Activated naive CD4-positive, alpha-beta T cell treated with anti-CD3 and anti-CD28 coated beads, Interleukin-2, amount 50 U/mL, for 72 hours (primary cell): ENCODE measurements at regions not wholly inside any gene's neighbourhood (a gene's known extent, or its start where the extent isn't known, plus 50 kb on each side); places are given as distances from the start of the nearest gene placed in this dataset.
A peak's percentile ranks its signal among the peaks of the same experiment; 100 is the strongest.
"Not testable (repeated sequence)": the region's sequence is repeated elsewhere in the genome, so short reads cannot be mapped to it uniquely, and the experiment has no call there.

Source experiments
- ATAC-seq, 2 donors: fragments of 150-1000 bp; cut with Tn5 transposase; 2 replicates each; pipeline ENCODE4 v1.10.0; 2021; ENCODE audit warnings: mild to moderate bottlenecking in 2 of 2, moderate library complexity in 2 of 2
- DNase-seq, 2 donors: peaks; one replicate each; pipeline ENCODE4 v3.0.0; 2021 to 2022; ENCODE audit warnings: low spot score in 2 of 2
- H3K27ac Mint-ChIP-seq, 2 donors: one replicate each; pipeline ENCODE4 v1.8.0; 2022; ENCODE audit warnings: mild to moderate bottlenecking in 2 of 2, mixed read lengths in 2 of 2
- H3K36me3 Mint-ChIP-seq, 2 donors: one replicate each; pipeline ENCODE4 v1.8.0; 2022; ENCODE audit warnings: mixed read lengths in 2 of 2
- H3K9me3 Mint-ChIP-seq, 2 donors: one replicate each; pipeline ENCODE4 v1.8.0; 2022; ENCODE audit warnings: mixed read lengths in 2 of 2

DNA sequence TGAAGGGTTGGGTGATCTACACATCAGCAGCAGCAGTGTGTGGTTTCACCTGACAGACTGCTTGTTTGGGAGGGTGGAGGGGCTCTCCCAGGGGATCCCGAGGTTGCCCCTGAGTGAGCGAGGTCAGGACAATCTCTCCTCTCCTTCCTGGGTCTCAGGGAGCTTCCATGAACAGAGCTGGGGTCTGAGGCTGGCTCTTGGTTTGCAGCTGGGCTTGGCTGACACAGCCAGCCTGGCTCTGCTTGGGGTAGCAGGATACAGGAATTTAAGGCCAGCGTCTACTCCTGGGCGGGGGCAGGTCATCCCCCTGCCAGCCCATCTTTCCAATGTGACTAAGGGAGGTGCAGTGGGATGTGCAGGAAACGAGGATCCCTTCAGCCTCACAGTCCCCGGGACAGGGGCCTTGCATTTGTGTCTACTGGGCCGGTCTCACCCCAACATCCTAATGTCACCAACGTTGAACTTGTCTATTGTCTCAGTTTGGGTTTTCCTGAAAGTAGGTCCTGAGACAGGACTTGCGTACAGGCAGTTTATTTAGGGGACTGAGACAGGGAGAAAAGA, 262.6 kb upstream of the HDAC4 start:
- DNase-seq (no peak), ATAC-seq (no peak)
- no peaks in the 10 kb centered on the region for H3K36me3 Mint-ChIP-seq
- no peaks in the 10 kb centered on the region for H3K9me3 Mint-ChIP-seq
- H3K27ac Mint-ChIP-seq, result no peak overlapping the region

DNA sequence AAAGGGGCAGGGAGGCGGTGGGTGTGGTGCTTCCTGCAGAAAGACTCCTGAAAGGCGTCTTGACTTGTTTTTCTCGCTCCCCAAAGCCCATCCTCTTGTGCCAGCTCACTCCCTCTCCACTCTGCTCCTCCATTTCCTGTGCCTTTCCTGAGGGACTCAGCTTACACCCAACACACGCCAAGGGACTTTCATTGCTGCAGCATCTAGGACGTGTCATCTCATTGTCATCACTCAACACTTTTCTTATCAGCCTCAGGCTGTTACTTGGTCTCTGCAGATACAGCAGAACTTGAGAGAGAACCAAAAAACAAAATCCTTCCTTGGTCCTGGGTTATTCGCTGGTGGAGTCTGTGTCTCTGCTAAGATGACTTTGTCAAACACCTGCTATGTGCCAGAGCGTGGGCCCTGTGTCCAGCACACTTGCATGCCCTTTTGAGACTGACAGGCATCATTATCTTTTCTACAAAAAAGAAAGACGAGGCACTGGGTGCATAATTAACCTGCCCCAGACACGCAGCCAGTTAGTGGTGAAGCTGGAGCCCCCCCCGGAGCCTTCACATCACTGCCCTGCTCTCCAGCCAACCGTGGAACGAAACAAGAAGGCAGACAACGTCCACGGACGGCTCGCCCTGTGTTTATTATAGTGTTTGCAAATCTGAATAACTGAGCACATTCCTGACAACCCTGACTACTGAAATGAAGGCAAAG, 261.7 kb upstream of the HDAC4 start:
- no peaks in the 10 kb centered on the region for H3K9me3 Mint-ChIP-seq
- DNase-seq (no peak), ATAC-seq (no peak)
- no peaks in the 10 kb centered on the region for H3K36me3 Mint-ChIP-seq
- H3K27ac Mint-ChIP-seq, result no peak overlapping the region

DNA sequence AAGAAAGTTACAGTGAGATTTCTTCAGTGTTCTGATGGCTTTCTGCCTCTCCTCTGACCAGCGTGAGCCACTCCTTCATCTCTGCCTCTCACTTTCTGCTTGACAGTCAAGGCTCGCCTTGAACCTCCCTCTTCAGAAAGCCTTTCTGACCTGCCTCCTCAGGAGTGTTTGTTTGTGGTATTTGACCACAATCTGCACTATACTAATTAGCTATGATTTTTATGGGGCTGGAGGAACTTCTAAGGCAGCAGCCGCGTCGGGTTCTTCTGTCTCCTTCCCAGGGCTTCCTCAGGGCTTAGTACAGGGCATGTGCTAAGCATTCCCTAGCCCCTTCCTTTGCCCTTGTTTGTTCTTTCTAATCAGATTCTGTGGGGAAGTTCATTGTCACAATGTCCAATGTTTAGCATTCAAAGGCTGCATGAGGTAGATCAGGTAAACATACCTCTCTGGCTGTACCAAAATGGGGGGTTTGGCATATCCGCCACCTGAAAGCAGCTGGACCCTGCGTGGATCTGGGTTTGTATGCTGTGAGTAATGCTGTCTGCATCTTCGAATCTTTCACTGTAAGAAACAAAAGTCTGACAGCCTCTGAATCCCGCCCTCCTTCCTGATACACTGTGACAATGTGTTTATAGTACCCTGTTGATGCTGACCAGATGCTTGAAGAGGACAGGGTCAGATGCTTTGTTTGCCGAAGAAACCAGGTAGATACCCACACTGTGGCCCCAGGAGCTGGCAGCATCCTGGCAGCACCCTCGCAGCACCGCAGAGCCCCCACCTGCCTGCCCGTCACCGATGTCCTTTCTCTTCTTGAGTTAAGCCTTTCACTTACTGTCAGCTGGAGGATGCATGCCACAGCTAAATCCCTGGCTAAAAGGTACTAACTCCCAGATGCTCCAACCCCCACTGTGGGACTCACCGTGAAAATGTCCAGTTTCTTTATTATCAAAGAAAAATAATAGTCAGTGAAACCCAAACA, 260.8 kb upstream of the HDAC4 start:
- no peaks in the 10 kb centered on the region for H3K36me3 Mint-ChIP-seq
- ATAC-seq (no peak), DNase-seq (no peak)
- H3K27ac Mint-ChIP-seq, result no peak overlapping the region
- no peaks in the 10 kb centered on the region for H3K9me3 Mint-ChIP-seq

DNA sequence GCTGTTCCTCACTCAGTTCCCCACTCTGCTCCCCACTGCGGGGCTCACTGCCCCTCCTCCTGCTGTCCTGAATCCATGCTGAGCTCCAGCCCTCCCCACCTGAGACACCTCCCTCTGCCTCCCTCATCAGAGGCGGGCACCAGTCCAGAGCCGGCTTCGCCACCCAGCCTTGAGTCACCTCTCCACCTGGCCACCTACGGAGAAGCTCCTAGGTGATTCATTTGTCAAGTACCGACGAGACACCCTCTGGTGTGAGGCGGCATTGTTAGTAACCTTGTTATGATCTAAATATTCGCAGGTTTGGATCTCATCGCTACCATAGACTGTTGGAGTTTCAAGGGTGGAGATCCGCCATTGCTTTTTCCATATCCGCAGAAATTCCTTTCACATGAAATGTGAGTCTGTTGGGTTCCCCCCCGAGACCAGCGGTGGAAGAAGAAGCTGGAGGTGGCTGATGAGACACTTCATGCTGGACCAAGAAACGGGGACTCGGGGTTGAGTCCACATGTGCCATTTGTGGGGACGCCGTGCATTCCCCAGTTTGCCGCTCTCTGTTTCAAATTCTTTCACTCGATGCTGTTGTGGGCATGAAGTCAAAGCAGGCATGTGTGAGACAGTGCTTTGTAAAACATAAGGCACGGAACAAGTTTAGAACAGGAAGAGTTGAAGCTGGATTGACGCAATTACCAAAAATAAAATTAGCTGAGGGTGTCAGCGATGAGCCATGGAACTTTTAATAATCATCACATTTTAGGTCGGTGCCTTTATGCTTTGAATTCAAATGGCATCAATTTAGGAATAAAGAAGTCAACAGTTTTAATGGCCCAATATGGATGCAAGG, 259.8 kb upstream of the HDAC4 start:
- no peak overlapping the region for H3K27ac Mint-ChIP-seq
- H3K9me3 Mint-ChIP-seq, result no peaks in the 10 kb centered on the region
- DNase-seq (no peak), ATAC-seq (no peak)
- no peaks in the 10 kb centered on the region for H3K36me3 Mint-ChIP-seq

DNA sequence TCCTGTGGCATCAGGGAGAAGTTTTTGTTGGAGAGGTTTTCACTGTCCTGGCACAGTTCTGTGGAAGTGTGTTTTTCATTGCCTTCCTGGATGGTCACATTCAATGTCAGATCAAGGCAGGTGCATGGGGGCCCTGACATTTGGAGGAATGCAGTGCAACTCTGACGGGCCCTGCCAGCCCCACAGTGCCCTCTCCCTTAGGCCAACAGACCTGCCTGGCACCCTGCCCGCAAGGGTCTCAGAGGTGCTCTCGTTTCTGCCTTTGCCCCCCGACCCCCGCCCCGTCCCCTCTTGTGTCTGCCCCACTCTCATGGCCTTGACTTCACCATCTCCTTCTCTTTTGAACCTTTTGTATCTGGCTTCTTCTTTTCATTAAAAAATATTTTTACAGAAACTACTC, 257.2 kb upstream of the HDAC4 start:
- no peak for ATAC-seq
- DNase-seq, result no peak
- no peak overlapping the region for H3K27ac Mint-ChIP-seq
- no peaks in the 10 kb centered on the region for H3K36me3 Mint-ChIP-seq
- H3K9me3 Mint-ChIP-seq, result no peaks in the 10 kb centered on the region

DNA sequence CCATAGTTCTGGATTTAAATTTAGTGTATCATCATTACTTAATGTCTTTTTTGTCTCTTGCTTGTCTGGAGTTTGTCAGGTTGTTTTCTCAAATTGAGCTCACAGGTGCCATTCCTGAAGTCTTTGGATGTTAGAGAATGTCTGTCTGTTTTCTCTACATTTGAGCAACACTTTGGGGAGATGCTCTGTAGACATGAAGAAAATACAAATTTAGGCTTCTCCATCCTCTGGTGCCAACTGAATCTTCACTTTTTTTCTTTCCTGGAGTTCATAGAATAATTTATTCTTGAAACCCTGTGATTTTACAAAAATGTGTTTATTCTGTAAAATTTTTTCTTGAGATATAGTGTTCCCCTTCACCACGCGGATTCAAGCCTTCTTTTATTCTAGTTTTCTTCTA, 256.4 kb upstream of the HDAC4 start:
- no peak overlapping the region for H3K27ac Mint-ChIP-seq
- DNase-seq (no peak), ATAC-seq (no peak)
- no peaks in the 10 kb centered on the region for H3K9me3 Mint-ChIP-seq
- no peaks in the 10 kb centered on the region for H3K36me3 Mint-ChIP-seq

DNA sequence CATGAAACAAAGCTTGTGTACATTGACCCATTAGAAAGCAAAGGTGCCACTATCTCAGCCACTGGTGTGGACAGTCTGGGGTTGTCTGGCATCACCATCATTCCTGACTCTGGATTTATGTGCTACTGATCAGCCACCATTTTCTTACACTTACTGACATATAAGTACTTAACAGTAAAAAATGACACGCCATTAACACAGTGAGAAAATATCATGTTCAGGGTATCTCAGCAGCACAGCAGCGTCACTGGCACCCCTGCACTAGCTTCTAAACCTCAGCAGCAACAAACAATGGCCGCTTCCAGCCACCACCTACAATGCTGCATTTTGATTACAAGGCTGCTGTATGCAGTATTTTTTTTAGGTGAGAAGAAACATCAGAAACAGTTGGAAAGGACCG, 253.4 kb upstream of the HDAC4 start:
- H3K36me3 Mint-ChIP-seq, result peaks cover 0 to under 1% of the 10 kb centered on the region in 2 donors
- H3K9me3 Mint-ChIP-seq, result peaks cover 2 to 3% of the 10 kb centered on the region in 2 donors
- ATAC-seq, result no peak
- DNase-seq, result no peak
- no peak overlapping the region for H3K27ac Mint-ChIP-seq

DNA sequence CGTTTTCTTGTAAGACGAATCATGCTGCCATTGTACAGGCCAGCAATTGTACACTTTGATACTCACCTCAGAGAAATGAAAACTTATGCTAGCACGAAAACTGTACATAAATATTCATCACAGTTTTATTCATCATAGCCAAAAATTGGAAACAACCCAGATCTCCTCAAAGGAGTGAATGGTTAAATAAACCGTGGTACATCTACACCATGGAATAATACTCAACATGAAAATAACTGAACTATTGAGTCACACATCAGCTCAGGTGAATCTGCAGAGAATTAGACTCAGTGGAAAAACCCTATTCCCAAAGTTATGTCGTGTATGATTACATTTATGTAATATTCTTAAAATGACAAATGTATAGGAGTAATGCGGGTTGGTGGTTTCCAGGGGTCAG, 251.0 kb upstream of the HDAC4 start:
- Mint-ChIP-seq H3K27ac (peak overlapping the region in 1 of 2 donors; percentile 23), H3K36me3 (peaks cover 0 to 8% of the 10 kb centered on the region in 2 donors), H3K9me3 (peaks cover 5 to 8% of the 10 kb centered on the region in 2 donors)
- DNase-seq (no peak), ATAC-seq (peak; percentile 29 to 81)

DNA sequence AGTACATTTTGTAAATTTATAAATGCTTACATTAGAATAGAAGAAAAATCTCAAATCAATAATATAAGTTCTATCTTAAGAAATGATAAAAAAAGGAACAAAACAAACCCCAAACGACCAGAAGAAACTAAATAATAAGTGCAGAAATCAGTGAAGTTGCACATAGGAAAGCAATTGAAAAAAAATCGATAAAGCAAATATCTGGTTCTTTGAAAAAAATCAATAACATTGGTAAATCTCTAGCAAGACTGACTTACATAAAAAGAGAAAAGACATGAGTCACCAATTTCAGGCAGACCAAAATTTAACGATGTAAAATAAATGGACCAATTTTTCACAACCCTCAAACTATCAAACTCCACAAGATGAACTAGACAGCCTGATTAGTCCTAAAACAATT, 249.9 kb upstream of the HDAC4 start:
- Mint-ChIP-seq H3K27ac (no peak overlapping the region), H3K36me3 (peaks cover 0 to 8% of the 10 kb centered on the region in 2 donors), H3K9me3 (peaks cover 5 to 8% of the 10 kb centered on the region in 2 donors)
- no peak for DNase-seq
- ATAC-seq, result no peak

DNA sequence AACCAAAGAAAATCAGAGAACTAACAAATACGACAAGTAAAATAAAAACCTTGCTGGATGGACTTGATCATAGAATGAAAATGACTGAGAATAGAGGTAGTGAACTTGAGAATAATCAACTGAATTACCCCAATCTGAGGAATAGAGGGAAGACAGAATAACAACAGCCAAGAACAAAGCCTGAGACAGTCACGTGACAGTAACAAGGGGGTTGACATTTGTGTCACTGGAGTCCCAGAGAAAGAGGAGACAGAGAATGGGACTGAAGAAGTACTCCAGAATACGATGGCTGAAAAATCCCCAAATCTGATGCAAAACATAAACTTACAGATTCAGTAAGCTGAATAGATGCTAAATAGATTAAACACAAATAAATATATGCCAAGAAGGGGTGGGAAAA, 248.5 kb upstream of the HDAC4 start:
- Mint-ChIP-seq H3K27ac (no peak overlapping the region), H3K9me3 (peaks cover 5 to 8% of the 10 kb centered on the region in 2 donors), H3K36me3 (peaks cover 0 to 8% of the 10 kb centered on the region in 2 donors)
- no peak for DNase-seq
- ATAC-seq, result no peak

DNA sequence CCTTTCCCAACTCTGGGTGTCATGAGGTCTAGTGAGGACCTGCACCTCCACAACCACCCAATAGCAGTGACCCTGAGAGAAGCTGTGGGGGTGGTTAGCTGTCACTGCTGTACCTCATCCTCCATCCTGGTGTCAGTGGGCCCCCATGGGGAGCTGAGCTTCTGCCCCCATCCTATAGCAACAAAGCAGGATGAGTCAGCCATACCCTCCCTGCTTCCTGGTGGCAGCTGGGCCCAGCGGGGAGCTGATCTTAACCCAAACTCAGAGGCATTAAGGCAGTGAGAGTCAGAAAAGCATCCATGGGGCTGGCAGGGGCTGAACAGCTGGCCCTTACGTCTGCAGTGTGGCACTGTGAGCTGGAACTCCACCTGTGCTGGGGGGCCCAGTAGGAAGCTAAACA, 247.8 kb upstream of the HDAC4 start:
- no peak for ATAC-seq
- Mint-ChIP-seq H3K9me3 (peaks cover 5 to 8% of the 10 kb centered on the region in 2 donors), H3K27ac (no peak overlapping the region), H3K36me3 (peaks cover 0 to 8% of the 10 kb centered on the region in 2 donors)
- DNase-seq, result no peak

DNA sequence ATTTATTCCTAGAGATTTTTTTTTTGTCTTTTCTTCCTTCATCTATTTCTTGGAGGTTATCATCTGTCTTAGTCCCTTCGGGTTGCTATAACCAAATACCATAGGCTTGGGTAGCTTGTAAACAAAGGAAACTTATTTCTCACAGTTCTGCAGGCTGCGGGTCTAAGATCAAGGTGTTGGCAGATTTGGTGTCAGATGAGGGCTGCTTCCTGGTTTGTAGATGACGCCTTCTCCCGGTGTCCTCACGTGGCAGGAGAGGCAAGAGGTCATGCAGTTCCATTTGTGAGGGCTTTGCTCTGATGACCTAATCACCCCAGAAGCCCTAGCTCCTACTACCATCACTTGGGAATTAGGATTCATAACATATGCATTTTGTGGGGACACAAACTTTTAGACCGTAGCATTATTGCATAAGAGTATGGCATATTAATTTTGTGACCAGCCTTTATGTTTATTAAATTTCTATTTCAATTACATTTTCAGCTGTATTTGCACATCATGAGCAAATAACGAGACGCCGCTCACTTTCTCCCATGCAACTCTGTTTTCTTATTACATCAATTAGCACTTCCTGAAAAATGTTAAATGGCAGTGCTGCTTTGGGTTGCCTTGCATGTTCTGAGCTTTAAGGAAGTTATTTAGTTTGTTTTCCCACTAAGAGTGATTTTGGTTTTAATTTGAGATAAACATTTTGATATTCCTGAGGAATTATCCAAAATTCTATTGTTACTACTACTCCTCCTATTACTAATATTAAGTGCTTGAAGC, 246.4 kb upstream of the HDAC4 start:
- H3K36me3 Mint-ChIP-seq, result peaks cover 0 to 8% of the 10 kb centered on the region in 2 donors
- H3K27ac Mint-ChIP-seq, result no peak overlapping the region
- ATAC-seq, result no peak
- H3K9me3 Mint-ChIP-seq, result peaks cover 5 to 8% of the 10 kb centered on the region in 2 donors
- no peak for DNase-seq

DNA sequence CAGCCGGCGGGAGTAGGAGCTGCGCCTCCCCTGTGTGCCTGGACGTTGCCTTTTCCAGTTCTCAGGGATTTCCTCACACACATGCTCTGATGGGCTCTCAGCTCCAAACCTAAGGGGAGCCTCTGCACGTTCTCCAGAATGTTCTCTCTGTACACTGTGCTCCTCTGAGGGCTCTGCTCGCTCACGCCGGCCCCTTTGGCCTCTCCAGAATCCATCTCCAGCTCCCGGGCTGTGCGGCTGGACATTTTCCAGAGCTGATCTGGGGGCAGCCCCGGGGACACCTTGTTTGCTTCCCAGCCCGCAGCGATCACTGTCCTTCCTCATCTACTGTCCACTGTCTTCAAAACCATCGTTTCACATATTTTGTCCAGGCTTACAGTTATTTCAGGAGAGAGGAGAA, 245.4 kb upstream of the HDAC4 start:
- Mint-ChIP-seq H3K9me3 (peaks cover 5 to 8% of the 10 kb centered on the region in 2 donors), H3K27ac (no peak overlapping the region), H3K36me3 (peaks cover 0 to 8% of the 10 kb centered on the region in 2 donors)
- DNase-seq, result no peak
- no peak for ATAC-seq

DNA sequence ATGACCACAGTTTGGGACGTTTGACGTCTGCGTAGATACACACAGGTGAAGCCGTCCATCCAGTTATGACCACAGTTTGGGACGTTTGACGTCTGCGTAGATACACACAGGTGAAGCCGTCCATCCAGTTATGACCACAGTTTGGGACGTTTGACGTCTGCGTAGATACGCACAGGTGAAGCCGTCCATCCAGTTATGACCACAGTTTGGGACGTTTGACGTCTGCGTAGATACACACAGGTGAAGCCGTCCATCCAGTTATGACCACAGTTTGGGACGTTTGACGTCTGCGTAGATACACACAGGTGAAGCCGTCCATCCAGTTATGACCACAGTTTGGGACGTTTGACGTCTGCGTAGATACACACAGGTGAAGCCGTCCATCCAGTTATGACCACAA, 243.8 kb upstream of the HDAC4 start:
- not testable (repeated sequence) for ATAC-seq, H3K9me3 Mint-ChIP-seq, DNase-seq, H3K36me3 Mint-ChIP-seq, H3K27ac Mint-ChIP-seq

DNA sequence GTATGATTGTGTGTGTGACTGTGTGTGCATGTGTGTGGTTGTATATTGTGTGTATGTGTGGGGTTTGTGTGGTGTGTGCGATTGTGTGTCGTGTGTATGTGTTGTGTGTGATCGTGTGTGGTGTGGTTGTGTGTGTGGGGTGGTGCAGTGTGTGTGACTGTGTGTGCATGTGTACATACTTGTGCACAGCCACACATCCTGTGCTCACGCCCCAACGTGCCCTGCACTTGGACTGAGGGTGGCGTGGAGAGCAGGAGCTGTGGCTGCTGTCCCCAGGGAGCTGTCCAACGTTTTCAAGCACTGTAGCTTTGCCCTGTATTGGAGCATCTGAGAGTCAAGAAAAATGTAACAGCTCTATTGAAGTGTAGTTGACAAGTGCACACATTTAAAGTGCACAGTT, 243.2 kb upstream of the HDAC4 start:
- DNase-seq, result peak in 1 of 2 donors; percentile 10
- Mint-ChIP-seq H3K9me3 (peaks cover under 1 to 3% of the 10 kb centered on the region in 2 donors), H3K27ac (no peak overlapping the region), H3K36me3 (peaks cover 0 to 4% of the 10 kb centered on the region in 2 donors)
- peak; percentile 29 to 47 for ATAC-seq
